Mucosa of descending colon (tissue), 3 donors: ENCODE measurements at regions not wholly inside any gene's neighbourhood (a gene's known extent, or its start where the extent isn't known, plus 50 kb on each side); places are given as distances from the start of the nearest gene placed in this dataset.

Experiments
- ATAC-seq: fragments of 200-7000 bp; cut with Tn5 transposase; one replicate; pipeline ENCODE4 v1.9.1; 2020; ENCODE audit warnings: mild to moderate bottlenecking, moderate library complexity
- DNase-seq, 3 donors: peaks; one replicate each; pipeline ENCODE4 v3.0.0-alpha.2; 2020
- H3K36me3 ChIP-seq: fragments of 200-600 bp; one replicate; pipeline ENCODE4 v1.8.0; 2021; ENCODE audit warnings: low read depth, mild to moderate bottlenecking
- H3K4me1 ChIP-seq: fragments of 200-600 bp; one replicate; pipeline ENCODE4 v1.8.0; 2021; ENCODE audit warnings: low read depth, mild to moderate bottlenecking
- H3K4me3 ChIP-seq: fragments of 200-600 bp; one replicate; pipeline ENCODE4 v1.8.0; 2021; ENCODE audit warnings: mild to moderate bottlenecking
- H3K9me3 ChIP-seq: fragments of 200-600 bp; one replicate; pipeline ENCODE4 v1.8.0; 2021; ENCODE audit warnings: mild to moderate bottlenecking
- intact Hi-C, 2 donors: fragments of 100-400 bp; cut with DNase I in 1 of 2; cut with micrococcal nuclease in 1 of 2; formaldehyde crosslinking; loops; one replicate each; pipeline versions ENCODE4 v1.11.0 to v1.11.1; 2022; cut with DNase I, micrococcal nuclease
- TF ChIP-seq, protein P1 (sequence below): fragments of 200-600 bp; IDR thresholded peaks from one replicate; pipeline ENCODE4 v1.8.0; 2022; ENCODE audit warnings: antibody characterized with exemption, mild to moderate bottlenecking
- donor health status: DM: no; HTN: no; CAD: no; lungs with moderate emphysema.
- donor health status: DM: no; HTN: no; CAD: no.
- donor health status: DM: no; HTN: yes; CAD: no.

DNA sequence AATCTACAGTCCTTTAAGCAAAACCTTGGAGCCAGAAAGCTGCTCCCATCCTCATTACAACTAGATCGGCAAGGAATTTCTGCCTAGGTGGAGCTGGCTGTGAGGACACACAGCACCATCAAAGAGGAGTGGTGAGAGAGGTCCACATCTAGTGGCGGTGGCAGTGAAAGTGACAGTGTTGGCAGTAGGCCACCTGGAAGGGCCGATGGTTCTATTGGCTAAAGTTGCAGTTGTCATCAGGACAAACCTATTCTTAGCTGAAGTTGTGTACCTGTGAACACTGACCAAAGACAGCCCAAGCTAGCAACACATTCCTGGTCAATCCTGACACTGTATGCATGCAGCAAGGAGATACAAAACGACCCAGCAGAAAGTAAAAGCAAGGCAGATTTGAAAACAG, 218.1 kb upstream of the CHAC2 start:
- Histone ChIP-seq H3K36me3 (no peaks in the 10 kb centered on the region), H3K4me1 (no peaks in the 10 kb centered on the region), H3K9me3 (no peaks in the 10 kb centered on the region), H3K4me3 (no peak overlapping the region)
- TF ChIP-seq, protein P1, sequence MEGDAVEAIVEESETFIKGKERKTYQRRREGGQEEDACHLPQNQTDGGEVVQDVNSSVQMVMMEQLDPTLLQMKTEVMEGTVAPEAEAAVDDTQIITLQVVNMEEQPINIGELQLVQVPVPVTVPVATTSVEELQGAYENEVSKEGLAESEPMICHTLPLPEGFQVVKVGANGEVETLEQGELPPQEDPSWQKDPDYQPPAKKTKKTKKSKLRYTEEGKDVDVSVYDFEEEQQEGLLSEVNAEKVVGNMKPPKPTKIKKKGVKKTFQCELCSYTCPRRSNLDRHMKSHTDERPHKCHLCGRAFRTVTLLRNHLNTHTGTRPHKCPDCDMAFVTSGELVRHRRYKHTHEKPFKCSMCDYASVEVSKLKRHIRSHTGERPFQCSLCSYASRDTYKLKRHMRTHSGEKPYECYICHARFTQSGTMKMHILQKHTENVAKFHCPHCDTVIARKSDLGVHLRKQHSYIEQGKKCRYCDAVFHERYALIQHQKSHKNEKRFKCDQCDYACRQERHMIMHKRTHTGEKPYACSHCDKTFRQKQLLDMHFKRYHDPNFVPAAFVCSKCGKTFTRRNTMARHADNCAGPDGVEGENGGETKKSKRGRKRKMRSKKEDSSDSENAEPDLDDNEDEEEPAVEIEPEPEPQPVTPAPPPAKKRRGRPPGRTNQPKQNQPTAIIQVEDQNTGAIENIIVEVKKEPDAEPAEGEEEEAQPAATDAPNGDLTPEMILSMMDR = no peak
- ATAC-seq = no peak
- intact Hi-C loops = no loop called here
- no peak for DNase-seq

DNA sequence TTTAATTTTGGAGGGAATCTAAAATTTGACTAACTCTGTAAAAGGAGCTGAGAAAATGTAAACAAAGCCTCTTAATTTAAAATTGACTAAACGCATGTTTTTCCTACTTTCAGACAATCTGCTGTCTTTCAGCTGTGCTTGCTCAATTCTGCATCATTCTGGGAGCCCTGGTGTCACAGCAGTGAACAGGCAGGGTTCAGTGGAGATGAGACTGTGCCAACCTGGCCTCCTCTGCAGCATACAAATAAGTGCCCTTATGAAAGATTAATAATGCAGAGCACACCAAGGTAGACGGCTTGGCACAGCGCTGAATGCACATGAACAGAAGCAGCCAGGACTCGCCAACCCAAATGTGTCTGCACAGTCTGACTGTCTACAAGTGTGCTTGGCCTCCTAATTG, 222.0 kb upstream of the CHAC2 start:
- Histone ChIP-seq H3K4me3 (no peak overlapping the region), H3K36me3 (no peaks in the 10 kb centered on the region), H3K9me3 (peaks cover 10% of the 10 kb centered on the region), H3K4me1 (no peaks in the 10 kb centered on the region)
- TF ChIP-seq, protein P1 = no peak
- no peak for DNase-seq
- ATAC-seq = no peak
- intact Hi-C loops = no loop called here

DNA sequence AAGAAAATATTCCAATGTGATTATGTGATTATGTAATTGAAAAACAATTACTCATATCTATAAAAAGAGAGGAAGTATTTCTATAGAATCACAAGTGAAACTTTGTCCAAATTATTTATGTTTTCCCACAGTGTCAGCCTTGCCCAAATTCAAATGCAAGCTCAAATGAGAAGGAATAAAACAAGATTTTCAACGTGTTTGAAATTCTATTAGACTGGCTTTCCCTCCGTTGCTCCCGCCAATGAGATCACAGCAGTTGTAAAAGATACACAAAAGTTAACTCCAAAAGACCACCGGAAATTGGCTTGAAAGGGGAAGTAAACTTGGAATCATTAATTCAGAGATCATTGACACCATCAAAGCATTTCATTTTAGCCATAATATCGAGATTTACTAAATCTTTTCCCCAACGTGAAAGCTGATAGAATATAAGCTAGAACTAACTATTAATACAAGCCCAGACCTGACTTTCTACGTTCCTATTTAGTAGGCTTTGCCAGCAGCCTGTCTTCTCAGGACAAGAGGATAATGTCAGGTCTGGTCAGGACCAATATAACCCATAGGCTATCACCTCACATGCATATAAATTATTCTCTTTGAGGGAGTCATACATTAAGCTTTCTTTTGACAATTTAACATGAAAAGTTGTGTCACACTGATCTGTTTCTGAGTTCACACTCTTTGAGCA, 222.6 kb upstream of the CHAC2 start:
- no peaks in the 10 kb centered on the region for H3K4me1 ChIP-seq
- peaks cover 12% of the 10 kb centered on the region for H3K9me3 ChIP-seq
- intact Hi-C loops = no loop called here
- no peaks in the 10 kb centered on the region for H3K36me3 ChIP-seq
- no peak for ATAC-seq
- no peak overlapping the region for H3K4me3 ChIP-seq
- TF ChIP-seq, protein P1 = no peak
- DNase-seq = no peak

DNA sequence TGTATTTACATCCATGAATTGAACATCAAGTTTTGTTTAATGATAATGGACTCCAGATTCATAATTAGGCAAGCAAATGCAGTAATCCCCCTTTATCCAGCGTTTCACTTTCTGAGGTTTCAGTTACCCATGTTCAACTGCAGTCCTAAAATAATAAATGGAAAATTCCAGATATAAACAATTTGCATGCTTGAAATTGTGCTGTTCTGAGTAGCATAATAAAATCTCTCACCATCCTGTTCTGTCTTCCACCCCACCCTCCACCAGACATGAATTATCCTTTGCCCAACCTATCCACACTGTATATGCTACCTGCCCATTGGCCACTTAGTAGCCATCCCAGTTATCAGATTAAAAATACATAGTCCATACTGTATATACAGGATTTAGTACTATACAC, 224.5 kb upstream of the CHAC2 start:
- H3K4me1 ChIP-seq = no peaks in the 10 kb centered on the region
- no peak for ATAC-seq
- H3K9me3 ChIP-seq = peaks cover 12% of the 10 kb centered on the region
- H3K4me3 ChIP-seq = no peak overlapping the region
- intact Hi-C loops = no loop called here
- TF ChIP-seq, protein P1 = no peak
- no peak for DNase-seq
- no peaks in the 10 kb centered on the region for H3K36me3 ChIP-seq

DNA sequence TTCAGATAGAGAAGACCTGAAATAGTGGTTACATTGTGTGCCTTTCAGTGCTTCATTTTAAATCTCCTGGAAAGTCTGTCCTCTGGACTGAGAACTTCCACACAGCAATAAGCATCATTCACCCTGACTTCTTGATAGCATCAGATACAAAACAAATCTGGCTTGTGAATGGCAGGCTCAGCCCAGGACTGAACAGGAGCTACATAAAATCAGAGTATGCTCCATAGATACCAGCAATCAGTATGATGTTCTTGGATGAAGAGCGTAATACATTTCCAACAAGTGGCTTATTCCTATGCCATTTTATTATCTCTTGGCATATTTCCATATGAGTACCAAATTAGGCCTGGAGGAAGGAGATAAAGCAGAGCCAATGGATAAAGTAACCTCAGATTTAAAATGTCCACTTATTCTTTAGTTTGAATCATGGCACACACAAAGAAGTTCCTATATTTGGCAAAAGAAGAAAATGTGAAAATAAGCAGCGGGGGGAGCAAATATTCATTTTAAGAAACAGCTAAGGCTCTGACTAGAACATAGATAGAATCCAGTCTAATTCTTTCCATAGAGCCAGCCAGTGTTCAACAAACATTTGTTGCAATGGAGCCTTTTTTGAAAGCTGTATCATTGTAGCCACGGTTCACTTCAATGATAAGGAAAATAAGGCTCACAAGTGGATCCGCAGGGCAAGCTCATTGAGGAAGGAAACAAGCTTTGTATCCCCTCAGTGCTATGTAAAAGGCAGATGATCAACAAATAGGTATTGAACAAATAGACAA, 230.8 kb upstream of the CHAC2 start:
- no peaks in the 10 kb centered on the region for H3K36me3 ChIP-seq
- ATAC-seq (no peak), DNase-seq (no peak)
- H3K4me1 ChIP-seq = no peaks in the 10 kb centered on the region
- intact Hi-C loops = no loop called here
- TF ChIP-seq, protein P1 = no peak
- peaks cover 11% of the 10 kb centered on the region for H3K9me3 ChIP-seq
- H3K4me3 ChIP-seq = no peak overlapping the region
